HUDEP-2 (cell line): ENCODE measurements at regions not wholly inside any gene's neighbourhood (a gene's known extent, or its start where the extent isn't known, plus 50 kb on each side); places are given as distances from the start of the nearest gene placed in this dataset.
A peak's percentile ranks its signal among the peaks of the same experiment; 100 is the strongest.

Source experiments
- DNase-seq, 76 experiments: peaks; one replicate each; lab custom pipeline; 2025; ENCODE audit not compliant: unreplicated experiment in 76 of 76; lab: John Stamatoyannopoulos, UW

GRCh38 chr14:61891810-61892209 is 129.6 kb downstream of the SNAPC1 start:
- DNase-seq = no peak

GRCh38 chr14:61893371-61893940 is 131.2 kb downstream of the SNAPC1 start:
- no peak for DNase-seq

GRCh38 chr14:61894452-61895077 is 132.3 kb downstream of the SNAPC1 start:
- DNase-seq = peak in 34 of 76 experiments; percentile 1 to 57 (median 12)

GRCh38 chr14:61897300-61897699 is 135.1 kb downstream of the SNAPC1 start:
- no peak for DNase-seq

- no peak for DNase-seq
Observed at GRCh38 chr14:61898568-61898967, 136.3 kb downstream of the SNAPC1 start.

GRCh38 chr14:61899497-61899896 is 137.3 kb downstream of the SNAPC1 start:
- no peak for DNase-seq

- DNase-seq = no peak
Observed at GRCh38 chr14:61904946-61905345, 142.7 kb downstream of the SNAPC1 start.

- DNase-seq = no peak
Observed at GRCh38 chr14:61911574-61911973, 149.4 kb downstream of the SNAPC1 start.

GRCh38 chr14:61918998-61919397 is 156.8 kb downstream of the SNAPC1 start:
- DNase-seq = no peak

GRCh38 chr14:61923348-61923747 is 161.1 kb downstream of the SNAPC1 start:
- DNase-seq = no peak

GRCh38 chr14:61925043-61925442 is 162.8 kb downstream of the SNAPC1 start:
- peak in 3 of 76 experiments; percentile 0 to 8 (median 7) for DNase-seq

- DNase-seq = no peak
Observed at GRCh38 chr14:61925732-61926435, 163.7 kb downstream of the SNAPC1 start.

- no peak for DNase-seq
Observed at GRCh38 chr14:61927060-61927459, 164.8 kb downstream of the SNAPC1 start.

GRCh38 chr14:61927520-61927919 is 165.3 kb downstream of the SNAPC1 start:
- no peak for DNase-seq

GRCh38 chr14:61928300-61928699 is 166.1 kb downstream of the SNAPC1 start:
- DNase-seq = no peak

- no peak for DNase-seq
Observed at GRCh38 chr14:61928701-61929100, 166.5 kb downstream of the SNAPC1 start.

GRCh38 chr14:61929651-61930050 is 167.4 kb downstream of the SNAPC1 start:
- DNase-seq = no peak

- DNase-seq = no peak
Observed at GRCh38 chr14:61930101-61930857, 168.1 kb downstream of the SNAPC1 start.

- DNase-seq = no peak
Observed at GRCh38 chr14:61932974-61933373, 170.8 kb downstream of the SNAPC1 start.

- DNase-seq = no peak
Observed at GRCh38 chr14:61934385-61934784, 172.2 kb downstream of the SNAPC1 start.

- no peak for DNase-seq
Observed at GRCh38 chr14:61939776-61940175, 177.6 kb downstream of the SNAPC1 start.
